SK-N-SH treated with all-trans-retinoic acid at 6 μM for 48 hours (cell line): ENCODE measurements at regions not wholly inside any gene's neighbourhood (a gene's known extent, or its start where the extent isn't known, plus 50 kb on each side); places are given as distances from the start of the nearest gene placed in this dataset.
"Not testable (repeated sequence)": the region's sequence is repeated elsewhere in the genome, so short reads cannot be mapped to it uniquely, and the experiment has no call there.

Experiments used
- ARNTL ChIP-seq: fragments of 450-650 bp; formaldehyde crosslinking; IDR thresholded peaks from 2 replicates; pipeline ENCODE4 v1.5.0; 2020; ENCODE audit warnings: low read depth, mild to moderate bottlenecking, moderate library complexity, borderline replicate concordance
- BACH2 ChIP-seq: fragments of 250-450 bp; sonication (Bioruptor Pico); IDR thresholded peaks from 2 replicates; pipeline ENCODE4 v1.9.0; 2021; ENCODE audit warnings: mild to moderate bottlenecking, borderline replicate concordance
- CREB5 ChIP-seq: fragments of 250-450 bp; sonication (Bioruptor Pico); IDR thresholded peaks from 2 replicates; pipeline ENCODE4 v1.5.1; 2020; ENCODE audit warnings: low read depth, mild to moderate bottlenecking, moderate library complexity
- CSDC2 ChIP-seq: fragments of 250-450 bp; sonication (Bioruptor Pico); IDR thresholded peaks from 2 replicates; pipeline ENCODE4 v1.5.0; 2020; ENCODE audit warnings: mild to moderate bottlenecking, moderate library complexity
- ISL1 ChIP-seq: fragments of 250-450 bp; sonication (Bioruptor Pico); IDR thresholded peaks from 2 replicates; pipeline ENCODE4 v2.1.2; 2022; ENCODE audit warnings: mild to moderate bottlenecking, moderate library complexity
- PATZ1 ChIP-seq: fragments of 250-450 bp; sonication (Bioruptor Pico); IDR thresholded peaks from 2 replicates; pipeline ENCODE4 v1.8.0; 2020; ENCODE audit warnings: mild to moderate bottlenecking, moderate library complexity, borderline replicate concordance
- POU6F1 ChIP-seq: fragments of 250-450 bp; sonication (Bioruptor Pico); IDR thresholded peaks from 2 replicates; pipeline ENCODE4 v1.8.0; 2021; ENCODE audit warnings: low read depth, mild to moderate bottlenecking, moderate library complexity, borderline replicate concordance
- RARB ChIP-seq: fragments of 250-450 bp; sonication (Bioruptor Pico); IDR thresholded peaks from 2 replicates; pipeline ENCODE4 v1.8.0; 2021; ENCODE audit warnings: mild to moderate bottlenecking, moderate library complexity
- SNAI2 ChIP-seq: fragments of 250-450 bp; sonication (Bioruptor Pico); IDR thresholded peaks from 2 replicates; pipeline ENCODE4 v1.5.0; 2020; ENCODE audit warnings: mild to moderate bottlenecking, moderate library complexity
- TOX ChIP-seq: fragments of 250-450 bp; sonication (Bioruptor Pico); IDR thresholded peaks from 2 replicates; pipeline ENCODE4 v1.8.0; 2021; ENCODE audit warnings: mild to moderate bottlenecking, moderate library complexity, borderline replicate concordance
- ZC3H10 ChIP-seq: fragments of 250-450 bp; sonication (Bioruptor Pico); IDR thresholded peaks from 2 replicates; pipeline ENCODE4 v1.5.1; 2021; ENCODE audit warnings: mild to moderate bottlenecking, moderate library complexity
- ZFP30 ChIP-seq: fragments of 450-650 bp; formaldehyde crosslinking; IDR thresholded peaks from 2 replicates; pipeline ENCODE4 v1.5.0; 2022; ENCODE audit warnings: mild to moderate bottlenecking, moderate library complexity
- ZNF8 ChIP-seq: fragments of 450-650 bp; formaldehyde crosslinking; IDR thresholded peaks from 2 replicates; pipeline ENCODE4 v1.5.0; 2020; ENCODE audit warnings: mild to moderate bottlenecking, moderate library complexity

GRCh38 chr9:65455136-65455535 lies 170.1 kb upstream of the FOXD4L5 start:
- TF ChIP-seq BACH2 (CRISPR knock-in tag); CREB5 (CRISPR knock-in tag); ZC3H10; RARB; PATZ1 (CRISPR knock-in tag); CSDC2; POU6F1; ZFP30 (CRISPR knock-in tag); SNAI2 (CRISPR knock-in tag); ISL1; ARNTL; TOX; ZNF8 (CRISPR knock-in tag): not testable (repeated sequence)
